Endothelial cell of umbilical vein (primary cell): ENCODE measurements at regions not wholly inside any gene's neighbourhood (a gene's known extent, or its start where the extent isn't known, plus 50 kb on each side); places are given as distances from the start of the nearest gene placed in this dataset.

Experiments used
- BruUV-seq: library from RNA; stranded (reverse); fragments of 400-500 nt; replicated peaks from 2 replicates; lab custom pipeline; 2021; lab: Mats Ljungman, UMichigan
- CTCF ChIA-PET: fragments of 300-600, 350-600 bp; sonication (Branson Sonifier 250); formaldehyde crosslinking; loops from one replicate; lab custom pipeline; 2021; ENCODE audit warnings: antibody characterized with exemption, inconsistent platforms; lab: Charles Lee
- POLR2A ChIA-PET: fragments of 300-600, 350-600 bp; sonication (Branson Sonifier 250); formaldehyde crosslinking; loops from one replicate; lab custom pipeline; 2021; ENCODE audit warnings: antibody characterized with exemption, inconsistent platforms; lab: Charles Lee
- DNase-seq: peaks from one replicate; pipeline ENCODE4 v3.0.0-alpha.2; 2011; ENCODE audit warnings: low read depth, low spot score
- FAIRE-seq: peaks from 2 replicates; lab custom pipeline; 2011; peaks lifted over from hg19 to GRCh38; lab: Jason Lieb, UNC
- H2AFZ ChIP-seq: 2 replicates; pipeline ENCODE4 v1.6.0; 2012; ENCODE audit warnings: low read depth, low read length, control low read depth, inconsistent platforms
- H3K27ac ChIP-seq: 2 replicates; pipeline ENCODE4 v1.5.1; 2011; ENCODE audit warnings: low read depth, mild to moderate bottlenecking, control low read depth, low read length, moderate library complexity; ENCODE audit not compliant: insufficient read depth
- H3K27me3 ChIP-seq, 2 experiments: 2 replicates each; pipeline versions ENCODE4 v1.6.0 to v1.6.1; 2011; ENCODE audit warnings: low read length in 2 of 2, mixed read lengths in 1 of 2; ENCODE audit not compliant: control insufficient read depth in 2 of 2, insufficient read depth in 2 of 2
- H3K36me3 ChIP-seq, 2 experiments: 2 replicates in 1 of 2; 3 replicates in 1 of 2; pipeline ENCODE4 v1.5.1; 2011; ENCODE audit warnings: low read length in 2 of 2, mild to moderate bottlenecking in 1 of 2, moderate library complexity in 1 of 2; ENCODE audit not compliant: control insufficient read depth in 2 of 2, insufficient read depth in 2 of 2; ENCODE audit errors: extremely low read depth in 1 of 2
- H3K4me1 ChIP-seq: 3 replicates; pipeline ENCODE4 v1.5.1; 2011; ENCODE audit warnings: mild to moderate bottlenecking, low read length; ENCODE audit not compliant: control insufficient read depth, insufficient read depth; ENCODE audit errors: extremely low read depth
- H3K4me2 ChIP-seq: 2 replicates; pipeline ENCODE4 v1.6.1; 2011; ENCODE audit warnings: low read length, control low read depth, mixed read lengths; ENCODE audit not compliant: insufficient read depth
- H3K4me3 ChIP-seq, 3 experiments: fragments of 200-600 bp in 1 of 3; sonication (generic), shearing (Covaris generic) in 1 of 3; replicated peaks in 1 of 3; 2 replicates each; pipeline ENCODE4 v1.5.1; 2011 to 2016; ENCODE audit warnings: control low read depth in 3 of 3, low read length in 3 of 3, mild to moderate bottlenecking in 2 of 3, inconsistent platforms in 1 of 3, low read depth in 1 of 3, moderate library complexity in 1 of 3; ENCODE audit not compliant: insufficient read depth in 1 of 3
- H3K79me2 ChIP-seq: 2 replicates; pipeline ENCODE4 v1.6.0; 2012; ENCODE audit warnings: low read length, inconsistent platforms; ENCODE audit not compliant: control insufficient read depth, insufficient read depth
- H3K9ac ChIP-seq: replicated peaks from 2 replicates; pipeline ENCODE3; 2011; ENCODE audit warnings: low read length, control low read depth; ENCODE audit not compliant: insufficient read depth; ENCODE audit errors: extremely low read depth
- H3K9me1 ChIP-seq: replicated peaks from 3 replicates; pipeline ENCODE4 v1.6.0; 2011; ENCODE audit warnings: mild to moderate bottlenecking, low read length; ENCODE audit not compliant: control insufficient read depth, insufficient read depth; ENCODE audit errors: extremely low read depth
- H3K9me3 ChIP-seq: replicated peaks from 2 replicates; pipeline ENCODE4 v1.5.1; 2012; ENCODE audit warnings: low read length, inconsistent platforms; ENCODE audit not compliant: control insufficient read depth, insufficient read depth
- H4K20me1 ChIP-seq: replicated peaks from 2 replicates; pipeline ENCODE3; 2011; ENCODE audit warnings: mild to moderate bottlenecking, low read length; ENCODE audit not compliant: control insufficient read depth, insufficient read depth; ENCODE audit errors: extremely low read depth
- CTCF ChIP-seq, 2 donors: IDR thresholded peaks; 1 replicate in 1 of 2; 2 replicates in 1 of 2; pipeline ENCODE4 v1.5.1; 2011; ENCODE audit warnings: low read length in 2 of 2, mild to moderate bottlenecking in 2 of 2, moderate library complexity in 2 of 2, control low read depth in 1 of 2, inconsistent platforms in 1 of 2, low read depth in 1 of 2; ENCODE audit not compliant: insufficient read depth in 1 of 2; ENCODE audit errors: extremely low read depth in 1 of 2
- EZH2 ChIP-seq: IDR thresholded peaks from 2 replicates; pipeline ENCODE4 v1.6.1; 2012; ENCODE audit warnings: borderline replicate concordance, low read depth, mild to moderate bottlenecking, moderate library complexity, low read length, inconsistent platforms; ENCODE audit not compliant: severe bottlenecking
- FOS ChIP-seq: IDR thresholded peaks from 2 replicates; pipeline ENCODE4 v1.6.1; 2011; ENCODE audit warnings: mild to moderate bottlenecking, low read length, moderate library complexity, borderline replicate concordance; ENCODE audit not compliant: insufficient read depth
- JUN ChIP-seq: IDR thresholded peaks from 2 replicates; pipeline ENCODE4 v1.6.1; 2011; ENCODE audit warnings: borderline replicate concordance, low read depth; ENCODE audit not compliant: insufficient read length, insufficient read depth
- MAX ChIP-seq: IDR thresholded peaks from 2 replicates; pipeline ENCODE4 v1.6.1; 2011; ENCODE audit not compliant: insufficient read depth, insufficient read length
- MYC ChIP-seq: IDR thresholded peaks from one replicate; pipeline ENCODE4 v1.6.1; 2011; ENCODE audit warnings: mild to moderate bottlenecking, low read depth, low read length
- POLR2A ChIP-seq: IDR thresholded peaks from 2 replicates; pipeline ENCODE4 v1.6.1; 2012; ENCODE audit warnings: low read depth, mild to moderate bottlenecking, control low read depth, low read length
- POLR2AphosphoS5 ChIP-seq: IDR thresholded peaks from 2 replicates; pipeline ENCODE4 v1.6.1; 2012; ENCODE audit warnings: low read depth, mild to moderate bottlenecking, control low read depth, low read length, moderate library complexity; ENCODE audit not compliant: insufficient read depth
- dilution Hi-C: fragments of 300-500 bp; cut with MboI; formaldehyde crosslinking; loops from one replicate; pipeline ENCODE4 v1.15.0; 2019; ENCODE audit warnings: low sequenced_read_pairs; ENCODE audit not compliant: extremely low pct_ligation_motif_present
- intact Hi-C: fragments of 100-400 bp; cut with micrococcal nuclease; formaldehyde crosslinking; loops from one replicate; pipeline ENCODE4 v1.10.0; 2022

- no peaks in the 10 kb centered on the region for H3K79me2 ChIP-seq
- H3K36me3 ChIP-seq: no peaks in the 10 kb centered on the region
- H2AFZ ChIP-seq: no peak overlapping the region
- H3K4me1 ChIP-seq: no peaks in the 10 kb centered on the region
- FAIRE-seq (no peak), DNase-seq (no peak)
- dilution Hi-C loops (no loop called here), intact Hi-C loops (no loop called here)
- BruUV-seq: no TSS peak
- H3K4me3 ChIP-seq: no peak overlapping the region
- no peaks in the 10 kb centered on the region for H3K9me1 ChIP-seq
- no peak overlapping the region for H3K9ac ChIP-seq
- CTCF ChIA-PET: no interaction called here
- POLR2A ChIA-PET: no interaction called here
- no peak overlapping the region for H3K27ac ChIP-seq
- H4K20me1 ChIP-seq: no peaks in the 10 kb centered on the region
- H3K4me2 ChIP-seq: no peak overlapping the region
- H3K9me3 ChIP-seq: peaks cover 2% of the 10 kb centered on the region
- TF ChIP-seq CTCF (IDR thresholded peaks at IDR 0.05; ENCODE audit: extremely low read depth in 1 of 2, insufficient read depth in 1 of 2, low read depth in 1 of 2, low read length in 2 of 2): no peak
- TF ChIP-seq MAX: no peak
- TF ChIP-seq MYC: no peak
- no peaks in the 10 kb centered on the region for H3K27me3 ChIP-seq
Observed at GRCh38 chr2:125961739-125962138, 694.2 kb upstream of the GYPC start.

- Histone ChIP-seq H3K9ac (no peak overlapping the region), H3K9me3 (peaks cover 2% of the 10 kb centered on the region), H3K27ac (no peak overlapping the region), H2AFZ (no peak overlapping the region), H3K4me2 (no peak overlapping the region), H3K4me3 (no peak overlapping the region), H3K9me1 (no peaks in the 10 kb centered on the region), H3K36me3 (no peaks in the 10 kb centered on the region), H4K20me1 (no peaks in the 10 kb centered on the region), H3K27me3 (no peaks in the 10 kb centered on the region), H3K79me2 (no peaks in the 10 kb centered on the region), H3K4me1 (no peaks in the 10 kb centered on the region)
- DNase-seq (no peak), FAIRE-seq (no peak)
- BruUV-seq: no TSS peak
- intact Hi-C loops (no loop called here), dilution Hi-C loops (no loop called here)
- ChIA-PET CTCF (no interaction called here), POLR2A (no interaction called here)
- no peak for TF ChIP-seq CTCF (IDR thresholded peaks at IDR 0.05; ENCODE audit: extremely low read depth in 1 of 2, insufficient read depth in 1 of 2, low read depth in 1 of 2, low read length in 2 of 2)
- TF ChIP-seq POLR2A: no peak
- no peak for TF ChIP-seq MYC
- no peak for TF ChIP-seq JUN
- TF ChIP-seq EZH2: no peak
- no peak for TF ChIP-seq FOS
- TF ChIP-seq POLR2AphosphoS5: no peak
Observed at GRCh38 chr2:125979886-125980285, 676.1 kb upstream of the GYPC start.
